GOT3 (cell line): ENCODE measurements at regions not wholly inside any gene's neighbourhood (a gene's known extent, or its start where the extent isn't known, plus 50 kb on each side); places are given as distances from the start of the nearest gene placed in this dataset.

Experiments used
- DNase-seq: peaks from one replicate; lab custom pipeline; 2025; ENCODE audit warnings: mixed read lengths; lab: John Stamatoyannopoulos, UW

DNA sequence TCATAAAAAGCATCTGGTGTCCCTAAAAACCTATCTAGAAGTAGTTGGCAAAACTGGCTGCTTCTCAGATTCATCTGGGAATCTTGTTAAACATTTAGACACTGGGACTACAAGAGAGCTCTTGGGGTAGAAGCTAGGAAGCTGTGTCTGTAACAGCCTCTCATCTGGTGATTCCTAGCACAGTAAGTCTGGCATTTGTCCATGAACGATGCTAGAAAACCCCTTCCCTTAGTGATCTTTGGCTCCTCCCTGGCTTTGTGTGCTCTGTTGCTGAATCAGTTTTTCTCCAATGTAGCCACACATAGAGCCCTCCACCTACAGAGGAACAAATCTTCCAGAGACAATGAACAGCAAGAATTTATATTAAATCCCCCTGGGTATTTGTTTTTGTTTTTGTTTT, 951.7 kb upstream of the LCORL start:
- no peak for DNase-seq

DNA sequence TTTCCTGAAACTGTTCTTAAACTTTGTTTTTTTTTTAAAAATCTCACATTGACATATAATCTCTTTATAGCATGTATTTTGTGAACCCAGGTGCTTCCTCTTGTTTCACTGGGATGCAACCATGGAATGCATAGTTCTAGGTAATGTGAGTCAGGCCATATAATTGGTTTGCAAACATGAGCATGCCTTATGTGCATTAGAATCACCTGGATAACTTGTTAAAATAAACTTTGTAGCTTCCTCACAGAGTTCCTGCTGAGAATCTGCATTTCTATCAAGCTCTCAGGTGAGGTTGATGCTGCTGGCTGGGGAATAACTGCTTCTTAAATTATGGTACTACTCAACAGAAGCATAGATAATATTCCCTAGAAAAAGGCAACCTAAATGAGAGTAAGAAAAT, 940.3 kb upstream of the LCORL start:
- DNase-seq = no peak

DNA sequence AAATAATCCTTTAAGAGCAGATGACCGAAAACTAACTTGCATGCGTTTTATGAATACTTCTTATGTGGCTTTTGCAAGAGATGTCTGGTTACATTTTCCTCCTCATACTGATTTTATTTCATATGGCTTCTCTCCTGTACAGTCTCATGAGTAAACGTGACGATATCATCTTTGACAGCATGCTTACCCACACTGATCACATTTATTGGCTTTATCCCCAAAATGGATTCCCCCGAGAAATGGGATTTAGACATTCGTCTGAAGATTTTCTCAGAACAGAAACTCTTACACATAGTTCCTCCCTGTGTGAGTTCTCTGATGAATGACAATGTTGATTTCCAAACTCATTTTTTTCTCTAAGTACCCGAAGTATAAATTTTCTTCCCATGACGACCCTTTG, 939.7 kb upstream of the LCORL start:
- no peak for DNase-seq

DNA sequence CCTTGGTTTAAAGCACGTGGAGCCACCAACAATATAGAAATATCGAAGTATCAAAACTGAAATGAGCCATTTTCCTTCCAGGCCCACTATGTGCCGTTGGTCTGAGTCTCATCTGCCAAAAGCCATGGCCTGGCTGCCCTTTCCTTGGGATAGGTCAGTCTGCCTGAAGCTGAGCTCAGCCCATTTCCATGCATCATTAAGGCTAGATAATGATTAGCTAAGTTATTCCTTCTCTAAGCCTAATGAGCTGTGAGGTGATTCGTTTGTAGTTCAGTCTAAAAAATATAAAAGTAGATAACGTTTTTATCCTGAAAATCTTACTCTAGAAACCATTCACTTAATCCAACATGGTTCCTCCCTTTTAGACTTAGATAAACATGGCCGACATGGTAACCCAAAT, 936.2 kb upstream of the LCORL start:
- no peak for DNase-seq

DNA sequence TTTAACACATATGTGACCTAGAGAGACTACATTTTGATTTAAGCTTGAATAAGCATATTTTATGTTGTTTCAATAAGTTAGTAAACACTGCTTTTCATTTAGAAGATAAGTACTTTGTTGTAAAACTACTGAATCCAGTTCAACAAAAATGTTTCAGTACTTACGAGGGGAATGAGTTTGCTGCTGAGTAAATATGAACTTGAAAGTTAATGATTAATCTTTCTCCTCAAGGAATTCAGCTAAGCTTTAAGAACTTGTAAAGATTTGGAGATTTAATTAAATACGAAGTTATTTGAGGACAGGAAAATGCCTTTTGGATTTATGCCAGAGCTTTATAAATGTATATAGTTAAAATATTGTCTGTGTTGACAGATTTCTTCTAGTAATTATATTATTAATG, 933.0 kb upstream of the LCORL start:
- no peak for DNase-seq

DNA sequence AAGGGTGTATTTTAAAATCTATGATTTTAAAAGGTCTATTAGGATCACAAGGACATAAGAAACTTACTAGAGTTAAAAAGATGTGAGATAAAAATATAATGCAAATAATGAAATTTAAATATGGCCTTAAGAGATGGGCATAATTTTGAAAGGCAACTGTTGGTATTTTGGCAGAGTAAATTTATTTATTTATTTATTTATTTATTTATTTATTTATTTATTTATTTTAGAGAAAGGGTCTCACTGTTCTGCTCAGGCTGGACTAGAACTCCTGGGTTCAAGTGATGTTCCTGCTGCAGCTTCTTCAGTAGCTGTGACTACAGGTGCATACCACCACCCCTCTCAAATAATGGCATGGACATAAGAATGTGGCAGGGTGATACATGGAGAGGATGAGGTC, 932.1 kb upstream of the LCORL start:
- DNase-seq = no peak

DNA sequence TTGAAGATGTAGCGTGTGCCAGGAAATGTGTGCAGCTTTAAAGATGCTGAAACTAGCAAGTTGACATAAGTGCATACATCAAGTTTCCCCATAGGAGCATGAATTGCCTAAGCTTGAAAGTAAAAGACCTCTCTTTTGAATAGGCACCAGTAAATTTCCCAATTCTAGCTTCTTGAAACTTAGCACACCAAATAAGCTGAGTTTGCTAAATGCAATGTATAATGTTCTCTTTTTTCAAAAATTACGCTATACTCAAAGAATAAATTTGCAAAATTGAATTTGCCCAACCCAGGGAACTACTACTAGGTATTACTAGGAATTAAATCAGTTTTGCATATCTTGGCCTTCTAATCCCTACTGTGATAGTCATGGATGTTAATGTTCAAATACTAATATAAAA, 923.9 kb upstream of the LCORL start:
- no peak for DNase-seq

DNA sequence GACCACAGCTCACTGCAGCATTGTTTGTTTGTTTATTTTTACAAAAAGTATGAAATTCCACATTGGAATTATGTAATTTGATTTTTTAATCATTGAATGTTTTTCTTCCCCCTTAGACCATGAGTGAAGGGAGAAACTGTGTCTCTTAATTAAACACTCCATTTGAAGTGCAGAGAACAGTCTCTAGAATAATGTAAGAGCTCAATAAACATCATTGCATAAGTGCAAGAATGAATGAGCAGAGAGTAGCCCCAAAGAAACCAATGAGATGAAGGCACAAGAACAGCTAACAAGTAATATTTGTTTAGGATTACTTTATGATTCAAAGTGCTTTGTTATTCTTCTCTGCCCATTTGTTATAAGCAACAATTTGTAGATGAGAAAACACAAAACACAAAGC, 921.3 kb upstream of the LCORL start:
- DNase-seq = no peak

DNA sequence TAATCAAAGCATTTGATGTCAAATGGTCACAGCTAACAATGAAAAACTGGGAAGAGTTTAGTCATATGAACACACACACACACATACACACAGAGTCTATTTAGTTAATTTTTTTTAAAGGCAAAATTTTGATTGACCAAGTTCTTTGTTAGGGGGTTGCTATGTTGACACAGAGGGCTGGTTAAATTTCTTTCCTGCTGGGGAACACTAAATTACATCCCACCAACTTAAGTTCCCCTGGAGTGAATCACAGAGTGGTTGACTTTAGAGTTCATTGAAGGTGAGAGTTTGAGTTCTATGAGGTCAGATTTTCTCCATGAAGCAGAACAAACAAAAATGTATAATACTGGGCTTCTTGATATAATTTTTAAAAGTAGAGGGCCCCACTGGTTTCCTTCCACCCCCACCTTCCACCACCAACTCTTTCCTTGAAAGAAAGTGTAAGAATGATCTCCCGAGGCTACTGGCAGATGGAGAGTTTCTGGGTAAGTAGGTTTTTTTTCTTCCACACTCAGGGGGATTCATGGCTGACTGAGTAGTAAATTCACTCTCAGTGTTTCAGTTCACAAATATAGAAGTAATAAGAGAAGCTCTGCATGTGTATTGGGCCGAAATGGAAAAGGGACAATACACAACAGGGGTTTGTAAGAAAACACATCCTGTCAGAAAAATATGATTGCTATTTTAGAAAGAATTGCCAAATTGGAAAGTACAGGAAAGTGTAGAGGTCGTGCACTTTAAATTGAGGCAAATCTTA, 917.0 kb upstream of the LCORL start:
- no peak for DNase-seq

DNA sequence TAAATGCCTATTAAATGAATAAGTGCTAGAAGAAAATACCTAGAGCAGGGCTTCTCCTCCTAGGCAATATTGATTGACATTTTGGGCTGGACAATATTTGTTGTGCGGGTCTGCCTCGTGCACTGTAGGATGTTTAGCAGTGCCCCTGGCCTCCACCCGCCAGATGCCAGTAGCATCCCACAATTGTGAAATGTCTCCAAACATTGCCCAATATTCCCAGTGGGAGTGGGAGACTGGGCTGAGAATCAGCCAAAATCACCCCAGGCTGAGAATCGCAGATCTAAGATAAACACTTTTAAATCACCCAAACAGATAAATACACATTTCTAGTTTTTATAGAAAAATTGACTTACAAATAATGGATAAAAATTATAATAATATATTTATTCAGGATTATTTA, 916.2 kb upstream of the LCORL start:
- no peak for DNase-seq

DNA sequence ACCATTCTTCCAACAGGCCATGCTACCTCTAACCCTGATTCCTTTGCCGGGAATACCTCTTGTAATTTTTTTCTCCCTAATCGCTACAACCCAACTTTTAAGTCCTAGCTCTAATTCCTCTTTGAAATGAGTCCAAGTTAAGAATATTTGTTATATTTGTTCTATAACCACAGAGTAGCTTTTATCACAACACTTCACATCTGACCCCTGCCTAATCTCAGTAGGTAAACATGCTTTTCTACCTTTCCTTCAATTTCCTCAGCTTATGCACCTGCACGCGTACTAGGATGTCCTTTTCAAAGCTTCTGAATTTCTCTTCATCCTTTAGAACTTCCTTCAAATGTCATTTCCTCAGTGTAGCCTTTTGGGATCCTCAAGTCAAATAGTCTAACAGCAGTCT, 915.5 kb upstream of the LCORL start:
- DNase-seq = no peak

DNA sequence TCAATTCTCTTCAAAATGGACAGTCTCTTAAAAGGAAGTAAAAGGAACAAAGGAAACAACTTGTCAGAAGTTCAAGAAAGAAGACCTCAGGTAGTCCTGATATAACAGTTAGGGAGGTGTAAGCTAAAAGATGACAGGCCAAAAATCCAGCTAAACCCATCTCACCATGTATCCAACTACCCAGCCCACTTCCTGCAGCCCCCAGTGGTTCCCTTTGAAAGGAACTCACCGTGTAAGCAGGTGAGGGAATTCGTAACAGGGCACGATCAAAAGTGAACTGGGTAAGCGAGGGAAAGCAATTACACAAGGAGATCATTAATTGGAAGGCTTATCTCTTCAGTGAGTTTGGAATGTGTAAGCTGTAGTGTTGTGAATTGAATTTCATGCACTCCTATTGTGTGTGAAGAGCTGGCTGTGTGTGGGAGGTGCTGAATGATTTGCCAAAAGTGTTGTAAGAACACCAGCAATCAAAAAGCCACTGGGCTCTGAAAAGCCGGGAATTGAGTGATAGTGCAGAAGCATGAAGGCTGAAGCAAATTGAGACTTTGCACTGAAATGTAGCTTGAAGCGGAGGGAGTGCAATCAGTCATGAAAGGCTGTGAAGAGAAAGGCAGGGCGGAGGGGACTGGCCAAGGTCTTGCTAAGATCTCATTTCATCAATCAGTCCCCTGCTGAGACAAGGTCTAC, 914.2 kb upstream of the LCORL start:
- DNase-seq = no peak

DNA sequence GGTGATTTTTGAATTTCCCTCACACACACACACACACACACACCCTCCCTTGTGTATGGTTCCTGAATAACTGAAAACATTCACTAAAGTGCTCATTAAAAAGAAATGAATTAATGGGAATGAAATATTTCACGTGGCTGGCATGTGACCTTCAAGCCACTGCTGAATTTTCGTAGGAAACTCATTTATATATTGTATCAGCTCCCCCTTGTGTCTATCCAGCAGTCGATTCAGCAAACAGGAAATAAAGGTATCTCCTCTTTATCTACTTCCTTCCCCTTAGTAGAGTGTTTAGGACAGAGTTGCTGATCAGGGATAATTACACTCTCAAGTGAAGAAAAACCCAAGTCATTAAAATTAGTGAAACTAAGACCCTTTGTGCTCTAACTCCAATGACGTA, 912.6 kb upstream of the LCORL start:
- no peak for DNase-seq

DNA sequence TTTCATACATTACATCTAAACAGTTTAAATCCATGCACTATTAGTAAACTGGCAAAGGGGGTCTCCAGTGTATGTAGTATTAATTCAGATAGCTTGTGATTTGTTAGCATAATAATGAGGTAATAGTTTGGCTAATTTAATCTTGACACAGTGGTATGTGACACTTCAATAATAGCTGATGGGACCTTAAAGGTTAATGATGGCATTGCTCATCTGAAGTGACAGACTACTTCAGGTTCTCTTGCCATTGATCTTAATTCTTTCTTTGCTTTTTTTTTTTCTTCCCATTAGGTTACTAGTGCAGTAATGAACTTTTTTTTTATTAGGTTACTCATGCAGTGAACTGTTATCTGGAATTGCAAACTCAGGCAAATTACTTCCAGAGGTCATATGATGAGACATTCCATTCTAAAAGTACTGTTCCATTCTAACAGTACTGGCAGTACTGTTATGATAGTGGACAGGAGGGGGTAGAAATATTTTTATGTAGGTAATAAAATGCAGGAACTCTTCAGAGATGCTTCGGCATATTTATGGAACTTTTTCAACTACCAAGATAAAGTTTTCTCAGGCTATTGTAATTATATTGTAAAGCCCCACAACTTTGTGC, 911.3 kb upstream of the LCORL start:
- DNase-seq = no peak

DNA sequence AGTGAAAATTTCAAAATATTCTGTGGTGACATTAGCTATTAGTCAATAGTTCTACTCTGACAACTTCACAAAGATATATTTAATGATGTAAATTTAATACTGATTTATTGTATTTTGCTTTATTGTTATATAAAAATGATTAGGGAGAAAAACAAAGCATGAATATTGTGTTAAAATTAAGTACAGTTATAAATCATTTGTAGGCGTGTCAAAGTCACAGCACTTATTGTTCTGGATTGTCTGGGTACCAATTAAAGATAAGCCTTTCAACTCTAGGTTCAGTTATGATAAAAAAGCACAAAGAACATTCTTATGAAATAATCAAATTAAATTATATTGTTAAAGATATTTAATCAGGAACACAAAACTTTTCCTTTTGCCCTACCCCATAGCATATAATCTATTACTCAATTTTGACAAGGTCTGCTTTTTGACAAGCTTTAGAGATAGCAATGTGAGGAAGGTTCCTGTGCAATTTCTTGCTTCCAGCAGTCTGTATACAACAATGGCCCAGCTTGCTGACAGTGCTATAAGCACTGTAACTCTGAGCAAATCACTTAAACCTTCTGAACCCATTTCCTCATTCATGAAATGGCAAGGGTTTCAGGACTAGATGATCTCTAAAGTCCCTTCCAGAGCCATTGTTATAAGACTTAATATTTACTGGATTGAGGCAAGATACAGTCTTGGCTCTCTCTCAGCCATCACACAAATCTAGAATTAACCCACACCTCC, 910.3 kb upstream of the LCORL start:
- no peak for DNase-seq

DNA sequence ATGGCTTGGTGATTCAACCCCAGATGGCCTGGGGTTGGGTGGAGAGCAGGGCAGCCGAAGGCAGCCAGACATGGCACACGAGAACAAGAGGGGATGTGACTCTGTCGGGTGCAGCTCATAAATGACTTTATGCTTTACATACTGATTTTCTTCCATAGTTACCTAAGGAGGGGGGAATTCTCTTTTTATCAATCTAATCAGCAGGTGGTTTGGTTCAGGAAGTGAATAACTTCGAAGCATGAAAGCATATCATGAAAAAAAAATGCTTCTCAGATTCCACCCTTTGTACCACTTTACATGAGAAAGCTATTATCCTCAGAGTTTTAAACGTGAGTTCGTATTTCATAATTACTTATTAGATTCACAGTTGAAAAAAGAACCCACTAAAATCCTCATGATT, 908.9 kb upstream of the LCORL start:
- no peak for DNase-seq

DNA sequence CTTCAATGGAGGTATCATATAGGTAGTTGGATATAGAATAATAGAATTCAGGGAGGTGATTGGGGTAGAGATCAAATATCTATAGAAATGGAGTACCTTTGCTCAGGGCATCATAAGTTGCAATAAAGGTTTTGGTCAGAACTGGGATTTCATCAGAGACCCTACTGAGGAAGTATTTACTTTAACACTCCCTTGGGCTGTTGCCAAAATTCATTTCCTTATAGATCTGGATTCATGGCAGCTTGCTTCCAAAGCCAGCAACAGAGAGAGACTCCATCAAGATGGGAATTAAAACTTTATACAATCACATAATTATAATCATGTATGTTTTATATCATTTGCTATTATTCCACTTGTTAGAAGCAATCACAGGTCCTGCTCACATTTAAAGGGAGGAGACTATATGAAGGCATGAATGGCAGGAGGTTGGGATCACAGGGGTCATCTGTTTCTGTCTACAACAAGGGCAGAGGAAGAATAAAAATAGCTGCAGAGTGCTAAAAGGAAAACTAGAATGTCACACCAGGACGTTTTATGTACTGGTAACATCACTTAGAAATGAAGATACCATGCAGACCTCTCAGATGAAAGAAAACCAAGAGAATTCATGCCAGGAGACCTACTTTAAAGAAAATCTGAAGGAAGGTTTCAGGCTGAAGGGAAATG, 902.1 kb upstream of the LCORL start:
- DNase-seq = no peak

DNA sequence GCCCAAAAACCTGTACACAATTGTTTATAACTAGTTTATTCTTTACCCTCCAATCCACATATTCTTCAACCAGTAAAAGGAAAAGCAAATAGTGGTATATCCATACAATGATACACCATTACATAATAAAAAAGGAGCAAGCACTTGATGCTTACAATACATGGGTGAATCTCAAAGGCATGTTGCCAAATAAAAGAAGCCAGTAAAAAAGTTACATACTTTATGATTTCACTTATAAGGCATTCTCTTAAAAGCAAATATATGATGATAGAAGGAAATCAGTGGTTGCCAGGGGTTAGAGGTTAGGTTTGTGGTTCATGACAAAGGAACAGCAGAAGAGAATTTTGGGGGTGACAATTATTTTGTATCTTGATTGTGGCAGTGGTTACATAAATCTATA, 896.1 kb upstream of the LCORL start:
- no peak for DNase-seq

DNA sequence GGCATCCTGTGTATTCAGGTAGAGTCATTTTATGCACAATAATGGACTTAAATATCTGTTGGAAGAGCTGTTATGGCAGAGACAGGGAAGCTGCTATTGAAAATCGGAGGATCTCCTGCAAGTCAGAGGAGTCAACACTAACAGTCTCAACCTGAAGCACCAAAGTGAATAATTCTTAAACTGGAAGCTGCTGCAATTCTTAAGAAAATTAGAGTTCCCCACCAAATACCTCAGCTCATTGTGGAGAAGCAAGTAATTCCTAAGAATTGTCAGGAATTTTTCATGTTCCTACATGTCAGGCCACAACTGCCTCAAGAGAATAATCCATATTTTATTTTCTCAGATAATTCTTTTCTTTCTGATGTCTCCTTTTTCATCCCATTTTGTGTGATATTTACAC, 892.6 kb upstream of the LCORL start:
- no peak for DNase-seq

DNA sequence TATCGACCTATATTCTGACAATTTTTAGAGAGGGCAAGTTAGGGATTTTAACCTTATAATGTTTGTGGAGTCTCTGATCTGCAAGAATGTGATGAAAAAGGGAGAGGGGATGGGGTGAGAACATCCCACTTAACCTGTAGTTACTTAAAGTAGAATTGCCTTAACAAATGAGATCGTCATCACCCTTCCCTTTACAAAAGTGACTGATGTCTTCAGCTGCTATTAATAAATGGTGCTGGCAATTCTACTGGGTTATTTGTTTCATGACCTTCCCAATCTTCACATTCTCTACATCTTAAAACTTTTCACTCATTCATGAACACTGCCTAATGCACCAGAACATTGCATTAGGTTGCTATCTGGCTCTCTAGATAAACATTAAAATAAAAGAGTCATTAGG, 873.4 kb upstream of the LCORL start:
- DNase-seq = no peak

DNA sequence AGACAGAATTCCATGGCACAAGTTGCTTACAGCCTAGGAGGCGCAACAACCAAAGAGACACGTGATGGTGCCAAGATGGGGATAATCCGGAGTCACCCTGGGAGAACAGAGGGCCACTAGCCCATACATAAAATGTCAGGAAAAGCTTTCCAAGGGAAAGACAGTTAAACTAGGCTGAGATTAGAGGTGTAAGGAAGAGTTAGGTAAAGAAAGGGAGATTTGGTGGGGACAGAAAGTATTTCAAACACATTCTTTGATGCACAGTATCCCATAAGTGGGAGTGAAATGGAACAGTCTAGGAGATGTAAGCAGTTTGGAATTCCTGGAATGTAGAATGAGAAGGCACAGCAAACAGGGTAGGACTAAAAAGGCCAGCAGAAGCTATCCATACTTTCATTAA, 860.9 kb upstream of the LCORL start:
- DNase-seq = no peak

DNA sequence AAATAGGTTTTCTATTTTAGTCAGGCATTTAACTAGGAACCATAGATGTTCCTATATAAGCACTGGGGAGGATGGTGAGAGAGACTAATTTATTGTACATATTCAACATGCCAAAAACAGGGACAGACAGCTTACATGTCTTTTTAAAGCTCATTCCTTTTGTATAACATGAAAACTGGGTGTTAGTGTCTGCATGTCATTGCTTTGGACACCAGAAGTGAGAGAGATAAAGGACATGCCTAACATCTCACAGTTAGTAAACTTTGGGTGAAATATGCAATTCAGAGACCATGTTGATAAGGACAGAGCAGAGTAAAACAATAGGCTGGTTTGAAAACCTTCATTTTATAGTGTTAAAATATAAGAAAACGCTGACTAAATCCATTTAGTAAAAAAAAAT, 860.0 kb upstream of the LCORL start:
- no peak for DNase-seq
